GM12878 (cell line): ENCODE measurements at regions not wholly inside any gene's neighbourhood (a gene's known extent, or its start where the extent isn't known, plus 50 kb on each side); places are given as distances from the start of the nearest gene placed in this dataset.

Experiments used
- ATAC-seq: fragments of 200-7000 bp; cut with Tn5 transposase; 3 replicates; pipeline ENCODE4 v1.9.1; 2020; ENCODE audit warnings: mild to moderate bottlenecking, moderate library complexity
- BruUV-seq: library from RNA; stranded (reverse); fragments of 400-500 nt; replicated peaks from 2 replicates; lab custom pipeline; 2021; lab: Mats Ljungman, UMichigan
- CTCF ChIA-PET: fragments of 300-600 bp; sonication (Branson Sonifier 250); formaldehyde crosslinking; extraction: SDS; loops from one replicate; lab custom pipeline; 2021; ENCODE audit warnings: inconsistent platforms; lab: Yijun Ruan, JAX
- POLR2A ChIA-PET: fragments of 350-600 bp; formaldehyde crosslinking; extraction: SDS; loops from one replicate; lab custom pipeline; 2021; ENCODE audit warnings: inconsistent platforms; lab: Charles Lee
- RAD21 ChIA-PET: fragments of 300-600 bp; sonication (Branson Sonifier 250); formaldehyde crosslinking; loops from one replicate; lab custom pipeline; 2023; ENCODE audit warnings: antibody characterized with exemption; ENCODE audit not compliant: unreplicated experiment; lab: Charles Lee
- SMC1A ChIA-PET: fragments of 300-600 bp; sonication (Branson Sonifier 250); formaldehyde crosslinking; loops from one replicate; lab custom pipeline; 2023; ENCODE audit not compliant: unreplicated experiment, uncharacterized antibody; lab: Charles Lee
- DNase-seq: peaks from one replicate; pipeline ENCODE4 v3.0.0-alpha.2; 2011; ENCODE audit warnings: low read depth, low spot score
- FAIRE-seq: peaks from 3 replicates; lab custom pipeline; 2011; peaks lifted over from hg19 to GRCh38; lab: Jason Lieb, UNC
- H2AFZ ChIP-seq: 2 replicates; pipeline ENCODE4 v1.6.0; 2011; ENCODE audit warnings: low read depth, low read length, control low read depth; ENCODE audit not compliant: control insufficient read depth
- H3K27ac ChIP-seq: 2 replicates; pipeline ENCODE4 v1.5.1; 2011; ENCODE audit warnings: control low read depth; ENCODE audit not compliant: control insufficient read depth, insufficient read depth
- H3K27me3 ChIP-seq, 2 experiments: replicated peaks in 1 of 2; 2 replicates each; pipeline versions ENCODE4 v1.6.0 to v1.6.1; 2011; ENCODE audit warnings: low read length in 1 of 2; ENCODE audit not compliant: control insufficient read depth in 2 of 2, insufficient read depth in 2 of 2
- H3K36me3 ChIP-seq, 2 experiments: 2 replicates each; pipeline ENCODE4 v1.5.1; 2011; ENCODE audit warnings: low read length in 1 of 2; ENCODE audit not compliant: control insufficient read depth in 2 of 2, insufficient read depth in 2 of 2
- H3K4me1 ChIP-seq: 2 replicates; pipeline ENCODE4 v1.6.1; 2011; ENCODE audit warnings: mild to moderate bottlenecking, low read length, moderate library complexity, mixed read lengths; ENCODE audit not compliant: control insufficient read depth, insufficient read depth
- H3K4me2 ChIP-seq: 2 replicates; pipeline ENCODE4 v1.6.0; 2011; ENCODE audit warnings: control low read depth; ENCODE audit not compliant: control insufficient read depth, insufficient read depth
- H3K4me3 ChIP-seq: fragments of 200-600 bp; sonication (generic); 2 replicates; pipeline ENCODE4 v1.5.1; 2016
- H3K79me2 ChIP-seq: 2 replicates; pipeline ENCODE4 v1.6.0; 2011; ENCODE audit warnings: low read length; ENCODE audit not compliant: control insufficient read depth, insufficient read depth
- H3K9ac ChIP-seq: 2 replicates; pipeline ENCODE4 v1.8.0; 2011; ENCODE audit warnings: low read length, control low read depth, mixed read lengths; ENCODE audit not compliant: control insufficient read depth, insufficient read depth
- H3K9me3 ChIP-seq: replicated peaks from 3 replicates; pipeline ENCODE4 v1.5.1; 2011; ENCODE audit warnings: mild to moderate bottlenecking, low read length; ENCODE audit not compliant: control insufficient read depth, insufficient read depth
- H4K20me1 ChIP-seq: 2 replicates; pipeline ENCODE4 v1.6.0; 2011; ENCODE audit not compliant: control insufficient read depth, insufficient read depth
- ATF2 ChIP-seq: IDR thresholded peaks from 2 replicates; pipeline ENCODE4 v1.6.1; 2012; ENCODE audit warnings: low read length, inconsistent platforms
- CBFB ChIP-seq: IDR thresholded peaks from 2 replicates; pipeline ENCODE4 v1.6.1; 2016; ENCODE audit warnings: antibody characterized with exemption, low read depth
- CEBPZ ChIP-seq: fragments of 150-350 bp; IDR thresholded peaks from 2 replicates; pipeline ENCODE4 v1.6.1; 2016; ENCODE audit warnings: low read depth, low read length
- EZH2 ChIP-seq: IDR thresholded peaks from 2 replicates; pipeline ENCODE4 v1.6.1; 2012; ENCODE audit warnings: low read depth, mild to moderate bottlenecking, control low read depth, inconsistent platforms, low read length, borderline replicate concordance; ENCODE audit not compliant: control insufficient read depth
- KDM1A ChIP-seq: fragments of 200-600 bp; sonication (generic); IDR thresholded peaks from 2 replicates; pipeline ENCODE4 v1.6.1; 2016; ENCODE audit warnings: borderline replicate concordance
- LARP7 ChIP-seq: fragments of 450-650 bp; IDR thresholded peaks from 2 replicates; pipeline ENCODE4 v1.6.1; 2017; ENCODE audit warnings: mild to moderate bottlenecking
- NFYB ChIP-seq: IDR thresholded peaks from 2 replicates; pipeline ENCODE4 v1.6.1; 2011; ENCODE audit warnings: low read depth, mild to moderate bottlenecking, low read length, improper control_type of control experiment, moderate library complexity; ENCODE audit not compliant: insufficient read depth
- NRF1 ChIP-seq: conservative IDR thresholded peaks from 2 replicates; pipeline ENCODE4 v1.6.1; 2011; ENCODE audit warnings: mild to moderate bottlenecking, low read depth, low read length, improper control_type of control experiment
- PML ChIP-seq: IDR thresholded peaks from 2 replicates; pipeline ENCODE4 v1.6.1; 2012; ENCODE audit warnings: low read length, inconsistent platforms
- POLR2A ChIP-seq: IDR thresholded peaks from 2 replicates; pipeline ENCODE4 v1.6.1; 2011; ENCODE audit warnings: low read depth, mild to moderate bottlenecking, low read length
- RELA ChIP-seq: fragments of 450-650 bp; IDR thresholded peaks from 2 replicates; pipeline ENCODE4 v1.8.0; 2014; ENCODE audit warnings: borderline replicate concordance; ENCODE audit not compliant: partially characterized antibody
- SPI1 ChIP-seq: IDR thresholded peaks from 2 replicates; pipeline ENCODE4 v1.6.1; 2011; ENCODE audit warnings: low read depth, mild to moderate bottlenecking, low read length, moderate library complexity, borderline replicate concordance; ENCODE audit not compliant: insufficient read depth
- STAT1 ChIP-seq: fragments of 450-650 bp; conservative IDR thresholded peaks from 2 replicates; pipeline ENCODE4 v1.6.1; 2014; ENCODE audit warnings: antibody characterized with exemption, mild to moderate bottlenecking
- STAT3 ChIP-seq: IDR thresholded peaks from 2 replicates; pipeline ENCODE4 v1.6.1; 2011; ENCODE audit warnings: low read depth, low read length, improper control_type of control experiment
- USF2 ChIP-seq: IDR thresholded peaks from 2 replicates; pipeline ENCODE4 v1.6.1; 2011; ENCODE audit warnings: low read depth, low read length, improper control_type of control experiment, borderline replicate concordance
- ZNF24 ChIP-seq: fragments of 450-650 bp; IDR thresholded peaks from 2 replicates; pipeline ENCODE4 v1.6.1; 2017; ENCODE audit warnings: antibody characterized with exemption, mild to moderate bottlenecking
- ZSCAN29 ChIP-seq: fragments of 450-650 bp; IDR thresholded peaks from 2 replicates; pipeline ENCODE4 v1.6.1; 2017; ENCODE audit warnings: mild to moderate bottlenecking, moderate library complexity
- WGBS: methylation state at CpG from one replicate; pipeline ENCODE4 v1.1.6; 2016; ENCODE audit warnings: low lambda C conversion rate; ENCODE audit not compliant: insufficient replicate concordance, insufficient coverage; ENCODE audit errors: missing lambda C conversion rate; 5-methylcytosine and 5-hydroxymethylcytosine counted together
- in situ Hi-C: fragments of 300-500 bp; cut with MboI; formaldehyde crosslinking; loops from 9 replicates; pipeline ENCODE4 v1.14.3; 2018; ENCODE audit warnings: mixed read lengths
- intact Hi-C: fragments of 100-400 bp; cut with micrococcal nuclease; formaldehyde crosslinking; loops from one replicate; pipeline ENCODE4 v1.14.2; 2022; ENCODE audit not compliant: unreplicated experiment

GRCh38 chr5:2293906-2294305 lies 411.2 kb upstream of the IRX4 start:
- ChIA-PET POLR2A (no interaction called here), SMC1A (no interaction called here), CTCF (no interaction called here), RAD21 (no interaction called here)
- WGBS, result 19% methylated on average over 9 of the region's 9 CpGs
- no peak overlapping the region for H2AFZ ChIP-seq
- H3K36me3 ChIP-seq, result no peaks in the 10 kb centered on the region
- H3K4me2 ChIP-seq, result no peak overlapping the region
- H3K9me3 ChIP-seq, result no peaks in the 10 kb centered on the region; the same call in 2 of the 3 replicates
- intact Hi-C loops, result no loop called here
- no peak overlapping the region for H3K27ac ChIP-seq
- no TSS peak for BruUV-seq
- H3K9ac ChIP-seq, result no peak overlapping the region
- H3K4me3 ChIP-seq, result no peak overlapping the region
- DNase-seq, result no peak
- no peaks in the 10 kb centered on the region for H3K79me2 ChIP-seq
- no peak for FAIRE-seq
- TF ChIP-seq NFYB (no peak), CBFB (no peak), RELA (no peak), LARP7 (no peak), ZSCAN29 (no peak), SPI1 (no peak), ATF2 (no peak), CEBPZ (no peak), NRF1 (no peak), STAT3 (no peak), ZNF24 (no peak), KDM1A (no peak), PML (no peak), POLR2A (no peak), STAT1 (no peak), USF2 (no peak), EZH2 (no peak)
- no peaks in the 10 kb centered on the region for H3K4me1 ChIP-seq
- ATAC-seq, result no peak
- in situ Hi-C loops, result no loop called here
- no peaks in the 10 kb centered on the region for H4K20me1 ChIP-seq
- no peaks in the 10 kb centered on the region for H3K27me3 ChIP-seq
